Endothelial cell (in vitro differentiated cells): ENCODE measurements at regions not wholly inside any gene's neighbourhood (a gene's known extent, or its start where the extent isn't known, plus 50 kb on each side); places are given as distances from the start of the nearest gene placed in this dataset.

Experiments used
- DNase-seq: peaks from one replicate; pipeline ENCODE4 v3.0.0; 2021; ENCODE audit warnings: low spot score
- H3K27ac Mint-ChIP-seq: one replicate; pipeline ENCODE4 v1.8.0; 2021; ENCODE audit warnings: mixed read lengths, inconsistent platforms; ENCODE audit not compliant: unreplicated experiment
- H3K27me3 Mint-ChIP-seq: one replicate; pipeline ENCODE4 v1.8.0; 2021; ENCODE audit warnings: mild to moderate bottlenecking, moderate library complexity, mixed read lengths, inconsistent platforms; ENCODE audit not compliant: unreplicated experiment
- H3K36me3 Mint-ChIP-seq: one replicate; pipeline ENCODE4 v1.8.0; 2021; ENCODE audit warnings: mild to moderate bottlenecking, low read depth, mixed read lengths, inconsistent platforms; ENCODE audit not compliant: unreplicated experiment
- H3K4me1 Mint-ChIP-seq: one replicate; pipeline ENCODE4 v1.8.0; 2021; ENCODE audit warnings: mild to moderate bottlenecking, mixed read lengths, inconsistent platforms; ENCODE audit not compliant: unreplicated experiment
- H3K4me3 Mint-ChIP-seq: one replicate; pipeline ENCODE4 v1.8.0; 2021; ENCODE audit warnings: mild to moderate bottlenecking, mixed read lengths, inconsistent platforms; ENCODE audit not compliant: unreplicated experiment
- H3K9me3 Mint-ChIP-seq: one replicate; pipeline ENCODE4 v1.8.0; 2021; ENCODE audit warnings: mixed read lengths, inconsistent platforms; ENCODE audit not compliant: unreplicated experiment
- CTCF ChIP-seq: fragments of 200-600 bp; sonication (generic); IDR thresholded peaks from one replicate; pipeline ENCODE4 v1.5.0; 2021; ENCODE audit warnings: antibody characterized with exemption; ENCODE audit not compliant: unreplicated experiment

- no peak for TF ChIP-seq CTCF
- no peak for DNase-seq
- Mint-ChIP-seq H3K4me1 (peaks cover 9% of the 10 kb centered on the region), H3K36me3 (peaks cover 3% of the 10 kb centered on the region), H3K27me3 (peaks cover 2% of the 10 kb centered on the region), H3K27ac (no peak overlapping the region), H3K4me3 (no peak overlapping the region), H3K9me3 (no peaks in the 10 kb centered on the region)
Measured at GRCh38 chr11:34749666-34750659, 129.1 kb downstream of the EHF start.

DNA sequence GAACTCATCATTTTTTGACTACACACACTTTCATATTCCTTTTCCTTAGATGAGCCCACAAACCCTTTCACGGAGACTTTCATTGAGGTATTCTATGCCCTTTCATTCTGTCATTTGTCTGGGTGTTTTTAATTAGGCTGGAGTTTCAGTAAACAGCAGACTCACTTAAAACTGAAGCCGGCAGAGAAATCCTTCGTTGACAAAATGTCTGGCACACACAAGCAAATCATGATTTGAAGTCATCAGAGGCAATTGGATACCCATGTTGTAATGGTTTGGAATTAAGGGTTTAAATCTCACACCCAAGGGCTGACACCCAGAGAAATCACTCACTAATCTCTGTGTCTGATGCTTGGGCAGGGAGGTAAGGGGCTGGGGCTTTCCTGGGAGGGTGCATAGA, 127.1 kb downstream of the EHF start:
- TF ChIP-seq CTCF = no peak
- Mint-ChIP-seq H3K4me1 (peaks cover 9% of the 10 kb centered on the region), H3K9me3 (no peaks in the 10 kb centered on the region), H3K4me3 (no peak overlapping the region), H3K36me3 (peaks cover 3% of the 10 kb centered on the region), H3K27me3 (peaks cover 2% of the 10 kb centered on the region), H3K27ac (no peak overlapping the region)
- no peak for DNase-seq

- no peak overlapping the region for H3K4me3 Mint-ChIP-seq
- H3K9me3 Mint-ChIP-seq = no peaks in the 10 kb centered on the region
Measured at GRCh38 chr11:34747251-34747650, 126.4 kb downstream of the EHF start.

DNA sequence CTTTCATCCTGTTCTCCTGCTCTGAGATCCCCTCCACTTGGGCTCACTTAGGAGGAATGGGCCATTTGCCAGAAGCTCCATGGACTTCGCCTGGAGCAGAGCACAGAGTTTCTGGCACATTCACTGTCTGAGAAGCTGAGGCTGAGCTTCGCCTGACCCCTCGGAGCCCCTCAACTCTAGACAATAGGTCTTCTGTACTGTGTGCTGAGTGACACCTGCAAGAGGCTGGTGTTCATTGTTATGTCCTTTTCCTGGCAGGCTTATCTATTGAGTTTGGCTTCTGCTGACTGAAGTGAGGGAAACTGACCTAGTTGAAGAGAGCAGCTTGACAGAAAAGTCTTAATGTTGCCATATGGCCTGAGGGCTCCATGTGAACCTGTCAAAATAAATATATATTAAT, 124.3 kb downstream of the EHF start:
- Mint-ChIP-seq H3K4me1 (peaks cover 9% of the 10 kb centered on the region), H3K4me3 (no peak overlapping the region), H3K27ac (no peak overlapping the region), H3K27me3 (peaks cover 2% of the 10 kb centered on the region), H3K36me3 (no peaks in the 10 kb centered on the region), H3K9me3 (no peaks in the 10 kb centered on the region)
- TF ChIP-seq CTCF = no peak
- DNase-seq = no peak

More at GRCh38 chr11:34747251-34747650, 126.4 kb downstream of the EHF start:
- TF ChIP-seq CTCF = no peak
- H3K4me1 Mint-ChIP-seq = peaks cover 9% of the 10 kb centered on the region
- H3K27me3 Mint-ChIP-seq = peaks cover 2% of the 10 kb centered on the region
- no peak overlapping the region for H3K27ac Mint-ChIP-seq
- peaks cover 3% of the 10 kb centered on the region for H3K36me3 Mint-ChIP-seq
- no peak for DNase-seq

GRCh38 chr11:34744511-34744910, 123.6 kb downstream of the EHF start:
- TF ChIP-seq CTCF = no peak
- Mint-ChIP-seq H3K9me3 (no peaks in the 10 kb centered on the region), H3K27me3 (no peaks in the 10 kb centered on the region), H3K4me1 (peaks cover 9% of the 10 kb centered on the region), H3K27ac (no peak overlapping the region), H3K4me3 (no peak overlapping the region), H3K36me3 (no peaks in the 10 kb centered on the region)
- DNase-seq = no peak
